ENCODE measurements at regions not wholly inside any gene's neighbourhood (a gene's known extent, or its start where the extent isn't known, plus 50 kb on each side); places are given as distances from the start of the nearest gene placed in this dataset.
A peak's percentile ranks its signal among the peaks of the same experiment; 100 is the strongest.

GRCh38 chr16:17591655-17592405 is 121.1 kb upstream of the XYLT1 start:
- TF ChIP-seq CTCF (IDR thresholded peaks at IDR 0.05): no peak

GRCh38 chr16:17590711-17591654 is 120.2 kb upstream of the XYLT1 start:
- no peak for TF ChIP-seq CTCF (IDR thresholded peaks at IDR 0.05)

GRCh38 chr16:17589898-17590297 is 119.1 kb upstream of the XYLT1 start:
- TF ChIP-seq CTCF (IDR thresholded peaks at IDR 0.05): no peak

GRCh38 chr16:17585449-17586074 is 114.8 kb upstream of the XYLT1 start:
- no peak for TF ChIP-seq CTCF (IDR thresholded peaks at IDR 0.05)

GRCh38 chr16:17578981-17579874 is 108.5 kb upstream of the XYLT1 start:
- TF ChIP-seq CTCF (IDR thresholded peaks at IDR 0.05): peak; percentile 57

GRCh38 chr16:17574256-17574655 is 103.5 kb upstream of the XYLT1 start:
- TF ChIP-seq CTCF (IDR thresholded peaks at IDR 0.05): no peak

- no peak for TF ChIP-seq CTCF (IDR thresholded peaks at IDR 0.05)
These were observed 101.4 kb upstream of the XYLT1 start for GRCh38 chr16:17572145-17572544.
